GM11168 (cell line): ENCODE measurements at regions not wholly inside any gene's neighbourhood (a gene's known extent, or its start where the extent isn't known, plus 50 kb on each side); places are given as distances from the start of the nearest gene placed in this dataset.

Experiments used
- in situ Hi-C: fragments of 300-500 bp; cut with MboI; formaldehyde crosslinking; loops from one replicate; pipeline ENCODE4 v1.12.0; 2022; ENCODE audit warnings: low sequenced_read_pairs; ENCODE audit not compliant: unreplicated experiment

- in situ Hi-C loops = no loop called here
These were observed 70.4 kb downstream of the RCN1 start for GRCh38 chr11:32161293-32161692.

DNA sequence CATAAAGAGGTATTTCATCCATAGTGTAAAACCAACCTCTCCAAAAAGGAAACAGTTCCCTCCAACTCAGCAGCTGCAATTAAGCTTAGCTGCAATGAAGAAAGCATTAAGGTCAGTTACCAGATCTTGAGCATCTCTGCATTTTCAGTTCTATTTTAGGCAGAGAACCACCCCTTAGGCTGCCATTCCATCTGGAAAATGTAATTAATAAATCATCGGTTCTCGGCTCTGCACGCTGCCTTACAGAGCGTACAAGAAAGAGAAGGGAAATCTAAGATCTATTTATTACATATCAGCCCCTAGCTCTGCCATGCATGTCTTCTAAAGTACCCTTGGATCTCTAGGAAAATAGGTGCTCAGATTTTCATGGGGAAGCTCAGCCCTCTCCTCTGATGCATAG, 71.5 kb downstream of the RCN1 start:
- in situ Hi-C loops = no loop called here

- in situ Hi-C loops = no loop called here
These were observed 72.0 kb downstream of the RCN1 start for GRCh38 chr11:32162906-32163305.

GRCh38 chr11:32163557-32163956, 72.7 kb downstream of the RCN1 start:
- in situ Hi-C loops = no loop called here

- in situ Hi-C loops = no loop called here
These were observed 74.0 kb downstream of the RCN1 start for GRCh38 chr11:32164836-32165235.

GRCh38 chr11:32168924-32169323, 78.0 kb downstream of the RCN1 start:
- in situ Hi-C loops = no loop called here

DNA sequence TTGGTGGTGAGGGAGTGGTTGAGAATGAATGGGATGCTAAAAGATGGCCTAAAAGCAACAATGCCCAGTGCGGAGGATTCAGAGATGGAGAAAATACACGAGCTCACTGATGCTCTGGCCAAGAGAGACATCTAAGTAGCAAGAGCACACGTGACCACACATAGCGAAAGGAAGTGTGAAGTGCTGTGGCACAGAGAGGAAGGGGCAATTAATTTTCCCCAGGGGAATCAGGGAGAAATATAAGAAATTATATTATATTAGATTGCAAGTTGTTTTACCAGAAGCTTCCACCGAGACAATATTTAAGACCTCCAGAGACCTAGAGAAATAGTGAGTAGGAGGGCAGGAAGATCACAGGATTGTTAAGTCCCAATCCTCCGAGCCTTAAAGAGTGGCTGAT, 80.6 kb downstream of the RCN1 start:
- in situ Hi-C loops = loop anchor here (5.0 kb wide), 1 partner anchor 114 kb away; no protein-coding TSS in a partner anchor

DNA sequence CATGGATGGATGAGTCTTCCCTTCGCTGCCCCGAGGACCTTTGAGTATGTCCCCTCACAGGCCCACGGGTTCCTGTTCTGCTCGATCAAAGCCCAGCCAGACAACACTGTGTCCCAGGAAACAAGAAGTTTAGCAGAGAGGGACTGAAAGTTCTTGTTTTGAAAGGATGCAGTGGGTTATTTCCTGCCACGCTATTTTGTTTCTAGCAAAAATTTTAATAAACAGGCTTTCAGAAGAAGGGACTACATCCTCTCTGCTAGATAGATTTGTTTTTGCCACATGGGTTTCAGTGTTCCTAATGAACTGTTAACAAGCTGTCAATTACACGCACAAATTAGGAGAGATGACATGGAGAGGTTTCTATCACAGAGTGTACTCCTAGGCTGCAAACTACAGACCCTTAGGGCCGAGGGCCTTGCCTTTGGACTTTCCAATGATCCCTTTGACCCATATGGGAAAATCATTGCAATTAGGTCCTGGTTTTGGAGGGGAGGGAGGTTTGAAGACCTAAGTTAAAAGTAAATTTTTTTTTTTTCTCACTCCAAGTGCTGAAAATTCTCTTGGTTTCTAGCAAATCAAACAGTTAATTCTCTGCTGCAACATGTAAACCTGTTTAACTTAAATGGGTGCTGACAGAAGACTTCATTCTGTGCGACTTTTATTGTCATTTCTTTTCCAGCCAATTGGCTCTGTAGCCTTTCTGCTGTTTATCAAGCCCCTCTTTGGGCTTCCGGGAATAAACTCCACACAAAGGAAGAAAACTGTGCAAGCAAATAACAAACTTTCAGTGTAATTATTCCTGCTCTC, 81.4 kb downstream of the RCN1 start:
- in situ Hi-C loops = loop anchor here (5.0 kb wide), 1 partner anchor 115 kb away; no protein-coding TSS in a partner anchor

DNA sequence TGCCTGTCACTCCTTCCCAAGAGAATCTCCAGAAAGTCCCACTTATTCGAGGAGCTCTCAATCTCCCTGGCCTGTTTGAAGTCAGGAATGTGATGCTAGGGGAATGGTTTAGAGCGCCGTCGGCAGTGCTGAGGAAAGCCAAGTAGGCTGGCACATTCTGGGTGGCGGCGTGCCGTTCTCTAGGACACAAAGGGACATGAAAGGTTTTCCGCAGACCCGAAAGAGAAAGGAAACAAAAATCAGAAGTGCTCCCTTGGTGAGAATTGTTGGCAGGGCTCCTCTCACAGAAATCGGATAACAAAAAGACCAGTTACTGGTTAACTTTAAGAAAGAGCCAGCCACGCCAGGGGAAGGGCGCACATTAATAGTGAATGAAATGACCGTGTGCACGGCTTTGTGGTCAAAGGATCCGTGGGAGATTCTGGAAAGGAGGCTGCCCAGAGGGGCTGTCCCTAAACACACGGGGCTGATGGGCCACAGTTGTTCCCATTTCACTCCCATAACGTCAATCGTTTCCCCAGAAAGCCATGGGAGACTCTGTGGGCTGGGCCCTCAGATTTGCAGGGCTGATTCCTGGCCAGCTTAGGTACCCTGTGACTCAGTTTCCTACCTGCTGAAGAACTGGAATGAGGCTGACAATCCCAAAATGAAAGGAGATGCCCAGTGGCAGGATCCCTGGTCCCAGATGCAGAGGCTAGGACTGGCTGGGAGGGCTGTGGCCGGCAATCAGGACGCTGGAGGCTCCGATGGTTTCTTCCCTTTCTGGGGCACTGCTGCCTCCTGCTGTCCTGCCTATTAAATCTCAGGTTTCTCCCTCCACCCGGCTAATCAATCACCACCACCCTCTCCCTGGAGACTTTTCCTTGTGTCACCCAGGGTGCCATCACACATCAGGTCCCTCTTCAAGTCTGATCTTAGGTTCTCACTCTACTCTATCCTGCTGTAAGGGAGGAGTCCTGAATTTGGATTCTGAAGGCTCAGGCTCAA, 82.3 kb downstream of the RCN1 start:
- in situ Hi-C loops = loop anchor here (5.0 kb wide), 1 partner anchor 116 kb away; no protein-coding TSS in a partner anchor

- in situ Hi-C loops = loop anchor here (5.0 kb wide), 1 partner anchor 117 kb away; no protein-coding TSS in a partner anchor
These were observed 83.1 kb downstream of the RCN1 start for GRCh38 chr11:32173977-32174376.

DNA sequence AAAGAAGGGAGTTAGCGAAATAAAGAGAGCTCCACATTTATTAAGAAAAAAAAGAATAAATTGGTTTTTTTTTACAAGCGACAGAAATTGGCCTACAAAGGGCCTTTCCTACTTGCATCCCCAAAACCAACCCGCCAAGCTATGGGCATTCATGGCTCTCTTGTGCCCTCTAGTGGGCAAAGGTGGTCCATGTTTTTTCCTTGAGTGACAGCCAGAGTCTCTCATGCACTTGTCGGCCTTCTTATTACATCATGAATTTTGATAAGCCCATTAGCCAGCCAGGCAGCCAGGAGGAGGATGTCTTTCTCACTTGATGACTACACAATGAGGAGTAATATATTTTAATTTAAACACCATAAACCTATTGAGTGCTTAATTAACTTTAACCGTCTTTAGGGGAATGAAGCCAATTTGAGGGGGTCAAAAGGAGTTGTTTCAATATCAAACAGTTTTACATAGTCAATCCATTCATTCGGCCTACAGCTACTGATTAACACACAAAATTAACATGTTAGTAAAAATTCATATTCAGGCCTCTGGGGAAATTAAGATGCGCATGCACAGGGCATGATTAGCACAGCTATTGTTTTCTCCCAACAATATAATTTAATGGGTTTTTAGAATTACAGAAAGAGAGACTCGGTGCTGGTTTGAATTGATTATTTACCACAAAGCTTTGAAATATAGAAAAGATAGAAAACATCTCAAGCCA, 85.5 kb downstream of the RCN1 start:
- in situ Hi-C loops = no loop called here

DNA sequence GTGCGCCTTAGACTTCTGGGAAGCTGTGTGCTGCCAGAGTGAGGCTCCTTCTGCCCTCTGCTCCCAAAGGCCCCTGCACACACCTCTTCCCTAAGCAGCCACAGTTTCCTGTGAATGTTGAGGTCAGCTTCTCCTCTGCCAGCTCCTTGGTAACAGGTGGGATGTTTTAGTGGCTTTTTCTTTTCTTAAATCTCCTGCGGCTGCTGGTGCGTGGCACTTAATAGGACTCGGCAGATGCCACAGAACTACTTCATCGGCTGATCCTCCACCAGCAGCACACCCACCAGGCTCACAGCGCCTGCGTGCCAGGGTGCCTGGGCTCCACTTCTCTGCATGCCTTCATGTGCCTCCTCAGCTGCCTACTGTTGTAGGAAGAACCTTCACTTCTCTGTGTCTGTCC, 87.8 kb downstream of the RCN1 start:
- in situ Hi-C loops = no loop called here

DNA sequence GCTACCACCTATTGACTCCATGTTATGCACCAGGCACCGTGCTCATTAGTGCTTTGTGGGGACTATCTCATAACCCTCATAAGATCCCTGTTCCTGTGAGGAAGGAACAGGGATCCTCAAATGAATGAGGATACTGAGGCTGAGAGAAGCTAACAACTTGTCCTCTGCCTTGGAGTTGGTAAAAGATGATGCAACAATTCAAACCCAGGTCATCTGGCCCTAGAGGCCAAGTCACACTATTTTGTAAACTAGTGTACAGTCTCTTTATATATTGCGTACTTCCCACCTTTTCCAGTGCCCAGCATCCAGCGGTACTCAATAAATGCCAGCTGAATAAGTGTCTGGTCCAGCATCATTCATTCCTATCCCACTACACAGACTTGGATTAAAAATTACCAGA, 92.6 kb downstream of the RCN1 start:
- in situ Hi-C loops = no loop called here

GRCh38 chr11:32184041-32184722, 93.3 kb downstream of the RCN1 start:
- in situ Hi-C loops = no loop called here

DNA sequence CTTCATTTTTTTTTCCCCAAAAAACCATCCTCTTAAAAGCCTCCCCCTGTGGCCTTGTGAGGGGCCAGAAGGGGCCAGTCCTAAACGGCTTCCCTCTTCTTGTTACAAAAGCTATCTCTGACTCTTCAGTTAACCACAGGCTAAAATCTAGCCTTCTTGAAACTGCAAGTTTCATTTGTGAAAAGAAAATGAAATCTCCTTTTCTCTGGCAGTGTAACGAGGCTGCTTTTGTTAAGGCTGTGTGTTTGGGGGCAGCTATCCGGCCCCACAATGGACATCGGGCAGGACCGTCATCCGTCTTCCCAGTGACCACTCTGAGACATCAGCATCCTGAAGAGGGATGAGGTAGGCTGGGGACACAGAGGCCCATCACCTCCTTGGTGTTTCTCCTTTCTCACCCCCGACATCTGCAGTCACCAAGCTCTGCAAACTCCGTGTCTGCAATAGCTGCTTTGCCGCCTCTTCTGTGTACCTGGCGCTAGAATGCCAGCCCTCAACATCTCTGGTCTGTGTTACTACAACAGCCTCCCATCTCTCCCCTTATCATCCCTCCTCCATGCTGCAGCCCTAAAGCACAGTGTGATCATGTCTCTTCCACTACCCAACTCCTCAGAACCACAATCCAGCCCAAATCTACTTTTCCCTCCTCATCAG, 94.0 kb downstream of the RCN1 start:
- in situ Hi-C loops = no loop called here

DNA sequence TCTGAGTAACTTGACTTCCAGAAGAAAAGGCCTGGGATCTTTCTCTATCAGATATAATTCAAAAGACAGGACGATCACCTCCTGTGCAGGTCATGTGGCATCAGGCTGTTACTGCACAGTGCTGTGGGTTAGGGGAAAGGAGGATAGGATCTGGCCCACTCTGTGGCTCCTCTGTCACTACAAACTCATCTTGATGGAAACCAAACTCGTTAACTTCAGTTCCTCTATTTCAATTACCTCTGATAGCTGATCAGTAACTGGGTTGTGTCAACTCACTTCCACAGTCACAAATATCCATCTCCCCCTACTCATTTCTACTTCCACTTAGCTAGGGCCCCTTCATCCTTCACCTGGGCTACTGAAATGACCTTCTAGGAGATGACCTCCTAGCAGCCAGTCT, 95.2 kb downstream of the RCN1 start:
- in situ Hi-C loops = no loop called here

- in situ Hi-C loops = no loop called here
These were observed 96.2 kb downstream of the RCN1 start for GRCh38 chr11:32187111-32187510.

GRCh38 chr11:32188785-32189184, 97.9 kb downstream of the RCN1 start:
- in situ Hi-C loops = no loop called here

GRCh38 chr11:32196137-32196536, 105.3 kb downstream of the RCN1 start:
- in situ Hi-C loops = no loop called here
